Neural cell (in vitro differentiated cells): ENCODE measurements at regions not wholly inside any gene's neighbourhood (a gene's known extent, or its start where the extent isn't known, plus 50 kb on each side); places are given as distances from the start of the nearest gene placed in this dataset.
"Not testable (repeated sequence)": the region's sequence is repeated elsewhere in the genome, so short reads cannot be mapped to it uniquely, and the experiment has no call there.

Experiments used
- EP300 ChIP-seq: fragments of 450-650 bp; conservative IDR thresholded peaks from 2 replicates; pipeline ENCODE4 v1.6.1; 2014; ENCODE audit warnings: antibody characterized with exemption, mild to moderate bottlenecking, moderate library complexity; ENCODE audit not compliant: poor library complexity, severe bottlenecking
- EZH2 ChIP-seq: fragments of 200-600, 300-800 bp; shearing (Covaris generic), sonication (generic); IDR thresholded peaks from 2 replicates; pipeline ENCODE4 v1.6.1; 2014; ENCODE audit warnings: antibody characterized with exemption, low read length, borderline replicate concordance, mild to moderate bottlenecking; ENCODE audit not compliant: insufficient read depth, poor library complexity, severe bottlenecking
- MXI1 ChIP-seq: fragments of 450-650 bp; conservative IDR thresholded peaks from 2 replicates; pipeline ENCODE4 v1.6.1; 2014; ENCODE audit warnings: antibody characterized with exemption, mild to moderate bottlenecking; ENCODE audit not compliant: poor library complexity, severe bottlenecking
- POLR2AphosphoS5 ChIP-seq: IDR thresholded peaks from 2 replicates; pipeline ENCODE4 v1.6.1; 2012
- RAD21 ChIP-seq: fragments of 450-650 bp; conservative IDR thresholded peaks from 2 replicates; pipeline ENCODE4 v1.6.1; 2014; ENCODE audit warnings: antibody characterized with exemption, mild to moderate bottlenecking, moderate library complexity
- TAF1 ChIP-seq: IDR thresholded peaks from 2 replicates; pipeline ENCODE4 v1.6.1; 2012; ENCODE audit warnings: low read depth
- TF ChIP-seq, protein P1 (sequence below): fragments of 450-650 bp; IDR thresholded peaks from 2 replicates; pipeline ENCODE4 v1.5.1; 2014; ENCODE audit warnings: antibody characterized with exemption, mild to moderate bottlenecking, moderate library complexity; ENCODE audit not compliant: poor library complexity, severe bottlenecking
- TF ChIP-seq, protein P2 (sequence below): IDR thresholded peaks from 2 replicates; pipeline ENCODE4 v1.6.1; 2012; ENCODE audit warnings: borderline replicate concordance

- TF ChIP-seq TAF1, POLR2AphosphoS5, EZH2, RAD21, EP300, MXI1: not testable (repeated sequence)
- TF ChIP-seq, protein P1, sequence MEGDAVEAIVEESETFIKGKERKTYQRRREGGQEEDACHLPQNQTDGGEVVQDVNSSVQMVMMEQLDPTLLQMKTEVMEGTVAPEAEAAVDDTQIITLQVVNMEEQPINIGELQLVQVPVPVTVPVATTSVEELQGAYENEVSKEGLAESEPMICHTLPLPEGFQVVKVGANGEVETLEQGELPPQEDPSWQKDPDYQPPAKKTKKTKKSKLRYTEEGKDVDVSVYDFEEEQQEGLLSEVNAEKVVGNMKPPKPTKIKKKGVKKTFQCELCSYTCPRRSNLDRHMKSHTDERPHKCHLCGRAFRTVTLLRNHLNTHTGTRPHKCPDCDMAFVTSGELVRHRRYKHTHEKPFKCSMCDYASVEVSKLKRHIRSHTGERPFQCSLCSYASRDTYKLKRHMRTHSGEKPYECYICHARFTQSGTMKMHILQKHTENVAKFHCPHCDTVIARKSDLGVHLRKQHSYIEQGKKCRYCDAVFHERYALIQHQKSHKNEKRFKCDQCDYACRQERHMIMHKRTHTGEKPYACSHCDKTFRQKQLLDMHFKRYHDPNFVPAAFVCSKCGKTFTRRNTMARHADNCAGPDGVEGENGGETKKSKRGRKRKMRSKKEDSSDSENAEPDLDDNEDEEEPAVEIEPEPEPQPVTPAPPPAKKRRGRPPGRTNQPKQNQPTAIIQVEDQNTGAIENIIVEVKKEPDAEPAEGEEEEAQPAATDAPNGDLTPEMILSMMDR = not testable (repeated sequence)
- TF ChIP-seq, protein P2, sequence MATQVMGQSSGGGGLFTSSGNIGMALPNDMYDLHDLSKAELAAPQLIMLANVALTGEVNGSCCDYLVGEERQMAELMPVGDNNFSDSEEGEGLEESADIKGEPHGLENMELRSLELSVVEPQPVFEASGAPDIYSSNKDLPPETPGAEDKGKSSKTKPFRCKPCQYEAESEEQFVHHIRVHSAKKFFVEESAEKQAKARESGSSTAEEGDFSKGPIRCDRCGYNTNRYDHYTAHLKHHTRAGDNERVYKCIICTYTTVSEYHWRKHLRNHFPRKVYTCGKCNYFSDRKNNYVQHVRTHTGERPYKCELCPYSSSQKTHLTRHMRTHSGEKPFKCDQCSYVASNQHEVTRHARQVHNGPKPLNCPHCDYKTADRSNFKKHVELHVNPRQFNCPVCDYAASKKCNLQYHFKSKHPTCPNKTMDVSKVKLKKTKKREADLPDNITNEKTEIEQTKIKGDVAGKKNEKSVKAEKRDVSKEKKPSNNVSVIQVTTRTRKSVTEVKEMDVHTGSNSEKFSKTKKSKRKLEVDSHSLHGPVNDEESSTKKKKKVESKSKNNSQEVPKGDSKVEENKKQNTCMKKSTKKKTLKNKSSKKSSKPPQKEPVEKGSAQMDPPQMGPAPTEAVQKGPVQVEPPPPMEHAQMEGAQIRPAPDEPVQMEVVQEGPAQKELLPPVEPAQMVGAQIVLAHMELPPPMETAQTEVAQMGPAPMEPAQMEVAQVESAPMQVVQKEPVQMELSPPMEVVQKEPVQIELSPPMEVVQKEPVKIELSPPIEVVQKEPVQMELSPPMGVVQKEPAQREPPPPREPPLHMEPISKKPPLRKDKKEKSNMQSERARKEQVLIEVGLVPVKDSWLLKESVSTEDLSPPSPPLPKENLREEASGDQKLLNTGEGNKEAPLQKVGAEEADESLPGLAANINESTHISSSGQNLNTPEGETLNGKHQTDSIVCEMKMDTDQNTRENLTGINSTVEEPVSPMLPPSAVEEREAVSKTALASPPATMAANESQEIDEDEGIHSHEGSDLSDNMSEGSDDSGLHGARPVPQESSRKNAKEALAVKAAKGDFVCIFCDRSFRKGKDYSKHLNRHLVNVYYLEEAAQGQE = not testable (repeated sequence)
Measured at GRCh38 chr1:146548684-146549083, 319.9 kb upstream of the NOTCH2NLA start.
